Ishikawa (cell line): ENCODE measurements at regions not wholly inside any gene's neighbourhood (a gene's known extent, or its start where the extent isn't known, plus 50 kb on each side); places are given as distances from the start of the nearest gene placed in this dataset.

Experiments used
- CEBPB ChIP-seq: IDR thresholded peaks from 2 replicates; pipeline ENCODE4 v1.6.1; 2012
- CREB1 ChIP-seq: IDR thresholded peaks from 2 replicates; pipeline ENCODE4 v1.6.1; 2012; ENCODE audit warnings: low read depth
- FOXM1 ChIP-seq: IDR thresholded peaks from 2 replicates; pipeline ENCODE4 v1.6.1; 2012; ENCODE audit warnings: low read depth, borderline replicate concordance
- RAD21 ChIP-seq: IDR thresholded peaks from 2 replicates; pipeline ENCODE4 v1.6.1; 2012; ENCODE audit warnings: low read depth
- TEAD4 ChIP-seq: IDR thresholded peaks from 2 replicates; pipeline ENCODE4 v1.6.1; 2012
- YY1 ChIP-seq: IDR thresholded peaks from 2 replicates; pipeline ENCODE4 v1.6.1; 2012; ENCODE audit warnings: low read depth
- TF ChIP-seq, protein P1 (sequence below): IDR thresholded peaks from 2 replicates; pipeline ENCODE4 v1.6.1; 2012

DNA sequence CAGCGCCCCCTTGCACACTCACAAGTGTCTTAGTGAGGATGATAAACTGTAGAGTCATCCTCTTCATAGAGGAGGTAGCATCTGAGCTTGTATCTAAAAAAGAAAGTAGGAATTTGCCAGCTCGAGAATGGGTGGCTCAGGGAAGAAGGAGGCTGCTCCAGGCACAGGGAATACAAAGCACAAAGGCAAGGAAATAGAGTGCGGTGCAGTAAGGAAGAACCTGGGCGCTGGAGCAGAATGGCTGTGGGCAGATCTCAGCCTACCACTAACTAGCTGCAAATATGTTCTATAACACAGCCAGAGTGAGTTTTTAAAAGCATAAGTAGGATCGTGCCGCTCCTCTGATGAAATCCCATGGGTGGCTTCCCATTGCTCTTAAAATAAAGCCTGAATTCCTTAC lies 61.6 kb upstream of the MAPK10 start:
- TF ChIP-seq CREB1, result no peak
- TF ChIP-seq FOXM1, result no peak
- TF ChIP-seq TEAD4, result no peak
- TF ChIP-seq CEBPB, result no peak
- no peak for TF ChIP-seq YY1
- TF ChIP-seq, protein P1, sequence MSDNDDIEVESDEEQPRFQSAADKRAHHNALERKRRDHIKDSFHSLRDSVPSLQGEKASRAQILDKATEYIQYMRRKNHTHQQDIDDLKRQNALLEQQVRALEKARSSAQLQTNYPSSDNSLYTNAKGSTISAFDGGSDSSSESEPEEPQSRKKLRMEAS, result no peak
- no peak for TF ChIP-seq RAD21
